GM23248 (cell line): ENCODE measurements at regions not wholly inside any gene's neighbourhood (a gene's known extent, or its start where the extent isn't known, plus 50 kb on each side); places are given as distances from the start of the nearest gene placed in this dataset.

Experiments
- EZH2 ChIP-seq: fragments of 200-600 bp; sonication (generic); IDR thresholded peaks from 2 replicates; pipeline ENCODE4 v1.6.1; 2018; ENCODE audit warnings: antibody characterized with exemption, mild to moderate bottlenecking; ENCODE audit not compliant: insufficient read depth, poor library complexity, severe bottlenecking
- EZH2phosphoT487 ChIP-seq: fragments of 200-600 bp; sonication (generic); IDR thresholded peaks from 2 replicates; pipeline ENCODE4 v1.6.1; 2018; ENCODE audit warnings: antibody characterized with exemption, moderate library complexity, mild to moderate bottlenecking, low read depth; ENCODE audit not compliant: insufficient read depth

DNA sequence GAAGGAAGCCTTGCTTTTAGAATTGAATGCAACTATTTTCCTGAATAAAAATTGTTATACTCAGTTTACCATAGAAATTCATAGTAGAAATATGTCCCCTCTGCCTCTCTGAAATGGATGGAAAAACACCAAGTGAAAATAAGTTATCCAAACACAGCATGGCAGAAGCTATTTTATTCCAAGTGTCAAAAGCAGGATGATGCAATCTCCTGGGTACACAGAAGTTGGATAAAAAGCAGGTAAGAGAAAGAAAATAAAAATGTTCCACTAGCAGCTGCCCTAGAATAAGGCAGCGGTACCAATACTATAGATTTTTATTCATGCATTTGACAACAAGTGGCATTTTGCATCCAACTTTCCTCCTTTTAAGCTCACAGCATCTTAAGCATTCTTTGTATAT is 89.0 kb upstream of the TENT5D start:
- TF ChIP-seq EZH2 (no peak), EZH2phosphoT487 (no peak)
